ENCODE measurements at regions not wholly inside any gene's neighbourhood (a gene's known extent, or its start where the extent isn't known, plus 50 kb on each side); places are given as distances from the start of the nearest gene placed in this dataset.

DNA sequence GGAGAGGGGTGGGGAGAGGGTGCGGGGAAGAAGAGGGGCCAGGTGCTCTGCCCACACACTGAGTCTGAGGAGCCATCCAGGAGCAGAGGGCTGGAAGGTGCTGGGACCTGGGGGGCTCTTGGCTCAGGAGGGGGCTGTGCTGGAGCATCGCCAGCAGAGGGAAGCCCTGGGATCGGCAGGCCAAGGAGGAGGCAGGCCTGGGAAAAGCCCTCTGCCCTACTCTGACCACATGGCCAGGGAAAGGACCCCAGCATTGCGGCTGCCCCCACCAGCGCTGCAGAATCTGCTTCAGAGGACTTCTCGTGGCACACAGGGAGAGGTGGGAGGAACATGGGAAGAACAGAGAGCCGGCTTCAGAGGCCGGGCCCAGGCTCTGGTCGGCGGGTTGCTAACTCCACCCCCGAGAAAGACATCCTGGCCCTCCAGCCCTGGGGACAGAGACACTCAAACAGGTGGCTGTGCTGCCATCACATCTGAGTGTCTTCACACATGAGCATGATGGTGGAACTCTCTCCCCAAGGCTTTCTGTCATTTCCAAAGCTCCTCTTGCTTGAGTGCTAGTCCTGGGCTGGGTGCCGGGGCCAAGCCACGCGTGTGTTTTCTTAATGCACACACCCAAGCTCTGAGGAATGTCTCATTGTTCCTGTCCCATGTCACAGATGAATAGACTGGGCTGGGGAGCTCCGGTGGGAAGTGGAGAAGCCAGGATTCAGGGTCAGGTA lies 1378.0 kb downstream of the BRD1 start:
- no peak for DNase-seq

DNA sequence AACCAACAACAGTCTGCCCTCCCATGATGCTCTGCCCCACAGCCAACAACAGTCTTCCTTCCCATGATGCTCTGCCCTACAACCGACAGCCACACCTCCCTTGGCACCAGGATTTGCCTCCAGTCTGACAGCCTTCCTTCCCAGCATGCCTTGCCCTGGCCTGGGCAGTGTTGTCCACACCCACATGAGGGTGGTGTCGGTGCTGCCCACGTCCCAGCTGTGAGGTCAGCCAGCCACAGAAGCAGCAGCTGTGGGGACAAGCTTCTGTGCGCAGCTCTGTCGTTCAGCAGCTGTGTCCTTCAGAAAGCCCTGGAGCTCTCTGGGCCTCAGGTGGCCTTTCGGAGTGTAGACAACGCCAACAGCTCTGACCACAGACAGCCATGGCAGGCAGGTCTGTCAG lies 1378.9 kb downstream of the BRD1 start:
- no peak for DNase-seq

DNA sequence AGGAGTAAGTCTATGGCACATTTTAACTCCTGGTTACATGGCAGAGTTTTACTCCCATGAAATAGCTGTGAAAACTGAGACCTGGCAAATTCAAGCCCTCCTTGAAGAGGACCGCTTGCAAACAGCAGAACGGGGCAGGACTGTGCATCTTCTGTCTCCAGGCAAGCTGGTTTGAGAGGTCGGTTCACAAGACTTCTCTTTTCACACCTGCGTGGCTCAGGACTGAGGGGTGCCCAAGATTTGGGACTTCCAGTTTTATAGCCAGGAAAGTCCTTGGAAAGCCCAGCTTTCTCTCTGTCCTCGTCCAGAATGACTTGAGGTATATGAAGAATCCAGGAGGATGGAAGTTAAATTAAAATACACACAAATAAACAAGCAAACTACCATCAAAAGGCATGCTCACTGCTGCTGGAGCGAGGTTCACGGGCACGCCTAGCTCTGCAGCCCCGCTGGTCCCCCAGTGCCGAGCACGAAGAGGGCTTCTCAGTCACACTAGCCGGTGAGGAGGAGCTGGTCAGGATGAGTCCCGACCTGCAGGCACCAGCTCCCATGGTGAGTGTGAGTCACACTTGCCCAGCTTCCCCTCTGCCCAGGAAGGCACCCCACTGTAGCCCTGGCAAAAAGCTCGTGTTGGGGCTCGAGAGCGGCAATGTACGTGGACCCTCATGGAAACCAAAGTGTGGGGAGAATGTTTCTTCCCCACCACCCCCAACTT lies 1382.4 kb downstream of the BRD1 start:
- DNase-seq = no peak

DNA sequence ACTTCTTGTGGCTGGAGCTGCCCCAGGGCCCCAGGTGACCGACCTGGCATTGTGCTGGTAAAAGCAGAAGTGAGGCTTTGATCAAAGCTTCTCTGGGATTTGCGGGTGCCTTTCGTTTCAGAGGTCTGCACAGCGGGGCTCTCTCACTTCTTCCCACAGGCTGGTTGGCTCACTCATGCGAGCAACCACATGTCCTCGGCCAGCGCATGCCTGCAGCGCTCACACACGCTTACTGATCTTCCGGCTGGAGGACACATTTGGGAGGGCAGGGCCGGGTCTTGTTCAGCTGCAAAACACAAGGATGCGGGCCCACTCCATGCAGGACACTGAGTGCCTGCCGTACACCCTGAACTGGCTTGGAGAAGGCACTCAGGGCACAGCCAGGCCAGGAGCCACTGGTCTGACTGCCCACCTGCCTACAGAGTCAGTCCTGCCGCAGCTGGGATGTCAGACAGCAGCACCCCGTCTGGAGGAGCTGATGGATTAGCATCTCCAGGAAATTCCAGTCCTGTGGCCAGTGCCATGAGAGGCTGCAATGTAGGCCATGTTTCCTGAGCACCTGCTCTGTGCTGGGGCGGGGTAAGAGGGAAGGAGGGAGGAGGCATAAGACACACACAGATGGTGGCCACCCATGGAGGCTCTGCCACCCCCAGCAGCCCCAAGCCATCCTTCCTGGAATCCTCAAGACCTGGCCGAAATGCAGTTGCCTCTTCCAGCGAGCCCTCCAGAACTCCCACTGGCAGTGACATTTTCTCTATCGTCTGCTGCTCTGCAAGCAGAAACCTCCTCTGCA lies 1383.2 kb downstream of the BRD1 start:
- no peak for DNase-seq

GRCh38 chr22:48443680-48444079 lies 1384.0 kb downstream of the BRD1 start:
- no peak for DNase-seq

DNA sequence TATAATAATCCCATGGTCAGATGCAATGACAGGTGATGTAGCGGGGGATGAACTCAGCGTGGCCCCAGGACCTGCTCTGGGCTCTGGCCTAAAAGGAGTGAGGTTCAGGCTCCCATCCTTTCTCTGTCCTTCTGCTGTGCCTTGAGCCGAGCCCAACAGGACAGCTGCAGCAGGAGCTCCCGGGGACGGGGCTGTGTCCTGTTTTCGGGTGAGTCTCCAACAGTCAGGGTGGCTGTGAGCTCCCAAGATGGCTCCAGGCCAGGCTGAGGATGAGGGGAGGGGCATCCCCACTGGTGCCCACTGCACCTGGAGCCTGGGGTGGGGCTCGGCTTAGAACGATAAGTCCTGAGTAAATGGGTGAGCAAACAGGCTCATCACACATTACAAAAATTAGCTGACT lies 1385.0 kb downstream of the BRD1 start:
- no peak for DNase-seq

DNA sequence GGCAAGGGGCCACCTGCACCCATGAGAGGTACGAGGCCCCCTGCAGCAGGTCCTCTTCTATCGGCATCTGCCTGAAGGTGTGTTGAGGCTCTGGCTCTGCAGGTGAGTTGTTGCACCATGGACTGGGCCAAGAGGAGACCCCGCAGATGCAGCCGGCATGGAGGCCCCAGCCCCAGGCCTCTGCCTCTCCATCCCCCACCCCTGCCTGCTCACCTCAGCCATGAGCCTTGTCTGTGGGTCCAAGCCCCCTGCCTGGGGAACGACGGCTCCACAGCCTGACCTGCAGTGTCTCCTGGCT lies 1386.2 kb downstream of the BRD1 start:
- DNase-seq = no peak

GRCh38 chr22:48440673-48441552 lies 1386.8 kb downstream of the BRD1 start:
- no peak for DNase-seq

- DNase-seq = no peak
Observed at GRCh38 chr22:48440176-48440575, 1387.5 kb downstream of the BRD1 start.

DNA sequence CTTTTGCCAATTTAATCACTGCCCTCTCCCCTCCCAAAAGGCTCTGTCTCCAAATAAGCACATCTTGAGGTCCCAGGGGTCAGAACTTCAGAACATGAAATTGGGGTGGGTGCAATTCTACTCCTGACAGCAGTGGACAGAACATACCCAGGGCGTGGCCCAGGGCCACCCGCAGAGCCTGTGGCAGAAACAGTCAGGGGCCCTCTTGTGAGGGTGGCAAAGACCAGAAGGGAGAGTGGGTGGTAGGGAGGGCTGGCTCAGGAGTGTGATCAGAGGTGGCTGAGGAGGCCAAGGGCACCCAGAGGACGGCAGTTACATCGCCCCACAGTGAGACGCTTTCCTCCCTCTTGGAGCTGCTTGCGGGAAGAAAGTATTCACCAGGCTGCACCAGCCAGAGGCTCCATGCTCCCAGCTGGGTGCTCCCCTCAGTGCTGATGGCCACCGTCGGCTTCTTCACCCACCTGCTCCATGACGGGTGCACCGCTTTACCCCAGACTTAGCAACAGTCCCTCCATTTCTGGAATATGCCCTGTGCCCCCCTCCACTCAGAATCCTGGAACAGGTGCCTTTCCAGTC lies 1388.0 kb downstream of the BRD1 start:
- no peak for DNase-seq

DNA sequence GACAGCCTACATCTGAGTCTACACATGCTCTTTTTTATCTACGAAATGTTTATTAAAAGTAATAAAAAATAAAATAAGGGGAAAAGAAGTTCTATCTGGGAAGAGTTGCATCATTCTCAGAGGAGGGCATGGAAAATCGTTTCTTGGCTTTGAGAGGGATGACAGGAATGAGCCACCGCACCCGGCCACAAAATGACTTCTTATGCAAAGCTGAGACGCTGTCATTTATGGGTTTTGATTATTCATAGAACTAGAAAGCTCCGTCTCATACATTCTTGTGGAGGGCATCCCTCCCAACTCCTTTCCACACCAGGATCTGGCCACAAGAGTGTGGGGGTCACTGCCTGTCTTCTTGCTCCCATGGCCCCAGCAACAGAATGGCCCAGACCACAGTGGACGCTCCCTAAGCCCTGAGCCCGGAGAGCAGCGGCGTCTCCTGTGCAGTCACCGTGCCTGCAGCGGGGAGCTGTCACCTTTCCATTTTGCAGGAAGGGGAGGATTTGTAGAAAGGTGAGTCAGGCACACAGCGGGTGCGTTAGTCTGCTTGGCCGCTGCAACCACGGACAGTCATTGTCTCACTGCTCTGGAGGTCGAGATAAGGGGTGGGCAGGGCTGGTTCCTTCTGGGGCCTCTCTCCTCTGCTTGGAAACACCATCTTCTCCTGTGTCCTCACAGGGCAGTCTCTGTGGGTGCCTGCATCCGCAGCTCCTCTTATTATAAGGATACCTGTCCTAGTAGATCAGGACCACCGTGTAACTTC lies 1388.7 kb downstream of the BRD1 start:
- no peak for DNase-seq

DNA sequence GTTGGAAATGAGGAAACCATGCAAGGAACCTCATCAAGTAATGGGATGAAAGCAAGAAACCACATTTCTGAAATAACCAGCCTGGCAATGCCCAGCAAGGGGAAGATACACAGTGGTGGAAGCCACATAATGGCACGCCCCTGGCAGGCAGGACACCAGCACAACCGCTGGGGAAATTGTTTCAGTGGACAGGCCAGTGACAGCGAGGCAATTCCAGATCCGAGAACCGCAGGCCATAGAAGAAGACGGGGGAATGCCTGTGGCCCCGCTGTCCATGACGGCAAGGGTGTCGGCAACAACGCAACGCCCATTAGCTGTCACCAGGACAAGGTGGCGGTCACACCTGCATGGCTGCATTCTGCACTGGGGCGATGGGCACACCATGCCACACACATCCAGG lies 1389.6 kb downstream of the BRD1 start:
- no peak for DNase-seq

DNA sequence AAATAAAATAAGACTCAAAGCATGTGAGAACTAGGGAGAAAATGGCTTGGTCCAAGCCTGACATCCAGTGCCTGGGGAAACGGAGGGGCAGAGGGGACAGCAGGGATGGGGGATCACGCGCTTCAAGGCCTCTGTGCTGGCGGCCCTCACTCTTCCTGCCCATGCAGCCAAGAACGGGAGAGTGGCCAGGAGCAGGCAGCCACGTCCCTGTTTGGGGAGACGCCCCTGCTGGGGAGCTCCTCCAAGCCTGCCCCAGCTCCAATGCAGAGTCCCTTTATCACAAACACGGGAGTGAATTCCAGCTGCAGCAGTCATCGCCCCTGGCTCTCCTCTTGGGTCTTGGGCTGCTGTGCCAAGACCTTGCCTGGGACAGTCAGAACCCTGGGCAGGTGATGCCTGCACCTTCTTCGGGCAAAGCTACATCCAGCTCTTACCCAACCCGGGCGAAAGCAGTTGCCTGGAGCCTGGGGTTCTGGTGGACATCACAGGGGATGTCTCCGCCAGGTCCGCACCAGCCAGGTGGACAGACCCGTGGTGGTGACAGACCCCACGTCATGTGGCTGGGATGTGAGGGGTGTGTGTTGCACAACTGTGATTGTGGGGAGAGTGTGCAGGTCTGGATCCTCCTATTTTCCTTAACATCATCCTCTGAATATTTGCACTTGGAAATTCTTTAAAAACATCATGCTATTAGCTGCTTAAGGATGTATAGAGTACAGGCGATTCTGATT lies 1391.3 kb downstream of the BRD1 start:
- no peak for DNase-seq

DNA sequence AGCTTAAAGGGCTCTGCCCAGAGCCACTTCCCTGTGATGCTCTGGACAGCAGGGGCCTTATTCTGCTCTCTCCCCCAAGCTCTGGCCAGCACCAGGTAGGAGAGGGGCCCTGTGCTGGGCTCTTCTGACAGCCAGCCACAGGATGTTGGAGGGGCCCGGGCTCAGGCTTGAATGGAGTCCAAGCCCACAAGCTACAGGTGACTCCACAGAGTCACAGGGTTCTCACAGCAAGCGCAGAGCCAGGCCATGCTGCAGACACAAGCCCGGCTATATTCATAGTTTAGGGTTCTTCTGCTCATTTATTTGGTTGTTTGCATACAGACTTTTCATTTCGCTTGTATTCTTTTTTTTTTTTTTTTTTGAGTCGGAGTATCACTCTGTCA lies 1392.8 kb downstream of the BRD1 start:
- DNase-seq = no peak

GRCh38 chr22:48434156-48434867 lies 1393.4 kb downstream of the BRD1 start:
- no peak for DNase-seq

DNA sequence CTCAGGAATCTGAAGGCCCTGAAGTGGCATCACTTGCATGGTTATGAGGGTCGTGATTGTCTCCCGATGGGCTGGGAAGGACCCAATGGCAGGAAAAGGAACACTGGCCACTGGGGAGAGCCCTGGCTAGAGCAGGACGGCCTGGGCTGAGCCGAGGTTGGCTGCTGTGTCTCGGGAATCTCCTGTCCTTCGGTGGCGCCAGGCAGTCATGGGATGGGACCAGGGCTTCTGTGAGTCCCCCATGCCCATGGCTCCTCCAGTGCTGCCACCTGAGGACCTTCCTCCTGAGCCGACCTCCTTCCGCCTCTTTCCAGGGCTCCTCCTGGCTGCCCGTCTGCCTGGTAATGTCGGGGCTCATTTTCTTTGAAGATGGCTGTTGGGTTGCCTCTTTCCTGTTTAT lies 1394.0 kb downstream of the BRD1 start:
- DNase-seq = no peak

- DNase-seq = no peak
Observed at GRCh38 chr22:48432781-48433518, 1394.7 kb downstream of the BRD1 start.

- DNase-seq = no peak
Observed at GRCh38 chr22:48431536-48432315, 1395.9 kb downstream of the BRD1 start.

GRCh38 chr22:48431014-48431413 lies 1396.7 kb downstream of the BRD1 start:
- DNase-seq = no peak
